Erythroblast (primary cell): ENCODE measurements at regions not wholly inside any gene's neighbourhood (a gene's known extent, or its start where the extent isn't known, plus 50 kb on each side); places are given as distances from the start of the nearest gene placed in this dataset.

Experiments used
- GATA1 ChIP-seq: IDR thresholded peaks from 2 replicates; pipeline ENCODE4 v1.6.1; 2011; ENCODE audit warnings: low read depth, mild to moderate bottlenecking, control low read depth, low read length, moderate library complexity
- POLR2A ChIP-seq: IDR thresholded peaks from 2 replicates; pipeline ENCODE4 v1.6.1; 2011; ENCODE audit warnings: mild to moderate bottlenecking, low read length

DNA sequence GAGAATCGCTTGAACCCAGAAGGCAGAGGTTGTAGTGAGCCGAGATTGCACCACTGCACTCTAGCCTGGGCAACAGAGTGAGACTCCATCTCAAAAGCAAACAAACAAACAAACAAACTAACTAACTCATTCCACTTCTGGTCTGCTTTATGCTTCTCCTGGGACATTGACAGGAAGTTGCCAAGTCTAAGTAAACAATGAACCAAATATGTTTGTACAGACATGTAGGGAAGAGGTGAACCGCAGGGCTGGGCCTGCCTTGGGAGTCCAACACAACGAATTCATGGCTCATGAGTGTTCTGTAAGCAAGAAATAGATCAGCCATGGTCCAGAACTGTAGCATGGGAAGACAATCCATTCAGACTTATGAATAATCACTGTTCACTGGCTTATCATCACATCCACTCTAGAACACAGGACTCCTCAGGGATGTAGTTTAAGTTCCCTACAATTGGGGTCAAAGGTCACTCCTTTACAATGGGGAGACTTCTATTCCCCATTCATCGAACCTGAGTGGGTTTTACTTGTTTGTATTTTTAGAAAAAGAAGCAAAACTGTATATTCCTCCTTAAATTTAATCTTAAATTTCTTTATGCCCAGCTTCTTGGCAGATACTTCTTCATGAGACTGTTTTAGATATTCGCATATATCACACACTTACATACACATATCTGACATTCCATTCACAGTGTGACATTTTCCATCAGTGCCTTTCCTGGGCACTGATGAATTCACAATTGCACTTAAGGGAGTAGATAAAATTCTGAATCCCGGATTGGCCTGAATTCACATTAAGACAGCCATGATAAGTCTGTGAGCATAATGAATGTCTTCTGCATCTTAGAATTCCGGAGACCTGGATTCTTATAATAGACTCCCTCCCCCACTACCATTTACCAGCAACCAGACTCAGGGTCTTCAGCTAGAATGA is 159.1 kb upstream of the EEPD1 start:
- TF ChIP-seq POLR2A (no peak), GATA1 (no peak)
